ENCODE measurements at regions not wholly inside any gene's neighbourhood (a gene's known extent, or its start where the extent isn't known, plus 50 kb on each side); places are given as distances from the start of the nearest gene placed in this dataset.

DNA sequence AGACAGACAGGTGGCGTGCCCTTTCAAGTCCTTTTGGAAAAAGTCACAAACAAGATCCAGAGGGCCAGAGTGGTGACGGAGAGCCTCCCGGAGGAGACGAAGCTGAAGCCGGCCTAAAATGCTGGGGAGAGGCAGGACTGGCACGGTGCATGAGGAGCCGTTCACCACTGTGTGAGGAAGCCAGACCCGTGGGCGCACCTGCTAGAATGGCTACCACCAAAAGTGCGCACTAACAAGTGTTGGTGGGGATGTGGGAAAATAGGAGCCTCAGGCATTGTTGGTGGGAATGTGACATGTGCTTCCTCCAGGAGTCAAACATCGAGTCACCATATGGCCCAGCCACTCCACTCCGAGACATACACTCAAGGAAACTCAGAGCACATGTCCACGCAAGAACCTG lies 67.4 kb upstream of the HELT start:
- ChIA-PET CTCF (ENCODE audit: low intra/inter-chr PET ratio) (no interaction called here), POLR2A (no interaction called here)
- H3K9ac ChIP-seq (ENCODE audit: insufficient read depth in 1 of 2, low read depth in 2 of 2, low read length in 2 of 2) = no peak overlapping the region
- DNase-seq (ENCODE audit: extremely low read depth in 1 of 4, low spot score in 3 of 4) (no peak), ATAC-seq (no peak), FAIRE-seq (no peak)
- H3K9me3 ChIP-seq (replicated peaks; ENCODE audit: control insufficient read depth, insufficient read depth, low read depth, low read length) = no peaks in the 10 kb centered on the region
- WGBS (ENCODE audit: insufficient coverage, low coverage, missing lambda C conversion rate) = 2% methylated on average over 13 of the region's 13 CpGs
- H3K4me2 ChIP-seq (ENCODE audit: insufficient read depth, low read length) = no peak overlapping the region
- no peaks in the 10 kb centered on the region for H3K79me2 ChIP-seq (ENCODE audit: control insufficient read depth, insufficient read depth, low read length)
- H3K36me3 ChIP-seq (ENCODE audit: control insufficient read depth, insufficient read depth, low read length) = no peaks in the 10 kb centered on the region
- no peaks in the 10 kb centered on the region for H4K20me1 ChIP-seq (replicated peaks; ENCODE audit: control insufficient read depth, insufficient read depth, low read length)
- no peak overlapping the region for H2AFZ ChIP-seq (ENCODE audit: low read depth, low read length)
- no TSS peak for BruUV-seq (replicated peaks)
- no peaks in the 10 kb centered on the region for H3K4me1 ChIP-seq (replicated peaks in 1 of 2; ENCODE audit: control insufficient read depth in 2 of 2, insufficient read depth in 2 of 2, low read length in 2 of 2)
- peaks cover 15 to 58% of the 10 kb centered on the region in 2 experiments for H3K27me3 ChIP-seq (ENCODE audit: control insufficient read depth in 2 of 2, insufficient read depth in 2 of 2, low read length in 2 of 2)
- H3K9me1 ChIP-seq (ENCODE audit: control insufficient read depth, insufficient read depth, low read length) = no peaks in the 10 kb centered on the region
- TF ChIP-seq MCM2 (IDR thresholded peaks at IDR 0.05; ENCODE audit: low read depth) (no peak), KLF13 (tag; IDR thresholded peaks at IDR 0.05; ENCODE audit: borderline replicate concordance, low read depth) (no peak), TRIM28 (IDR thresholded peaks at IDR 0.05) (no peak), CAMTA2 (CRISPR knock-in tag; conservative IDR thresholded peaks at IDR 0.05) (no peak), KDM5B (IDR thresholded peaks at IDR 0.05; ENCODE audit: insufficient replicate concordance, low read depth, low read length) (no peak), ZNF24 (IDR thresholded peaks at IDR 0.05) (no peak), HDAC2 (IDR thresholded peaks at IDR 0.05) (no peak), GABPB2 (CRISPR knock-in tag; conservative IDR thresholded peaks at IDR 0.05) (no peak), MED1 (CRISPR knock-in tag; IDR thresholded peaks at IDR 0.05; ENCODE audit: borderline replicate concordance) (no peak), RBM14 (IDR thresholded peaks at IDR 0.05; ENCODE audit: borderline replicate concordance, insufficient read depth, low read depth, low read length) (no peak), ILF3 (IDR thresholded peaks at IDR 0.05; ENCODE audit: borderline replicate concordance) (no peak), ZNF175 (CRISPR knock-in tag; IDR thresholded peaks at IDR 0.05; ENCODE audit: low read depth) (no peak), PURB (CRISPR knock-in tag; IDR thresholded peaks at IDR 0.05; ENCODE audit: low read depth) (no peak), KLF1 (tag; IDR thresholded peaks at IDR 0.05) (no peak), NFATC3 (IDR thresholded peaks at IDR 0.05) (no peak)
- TF ChIP-seq, protein P1, sequence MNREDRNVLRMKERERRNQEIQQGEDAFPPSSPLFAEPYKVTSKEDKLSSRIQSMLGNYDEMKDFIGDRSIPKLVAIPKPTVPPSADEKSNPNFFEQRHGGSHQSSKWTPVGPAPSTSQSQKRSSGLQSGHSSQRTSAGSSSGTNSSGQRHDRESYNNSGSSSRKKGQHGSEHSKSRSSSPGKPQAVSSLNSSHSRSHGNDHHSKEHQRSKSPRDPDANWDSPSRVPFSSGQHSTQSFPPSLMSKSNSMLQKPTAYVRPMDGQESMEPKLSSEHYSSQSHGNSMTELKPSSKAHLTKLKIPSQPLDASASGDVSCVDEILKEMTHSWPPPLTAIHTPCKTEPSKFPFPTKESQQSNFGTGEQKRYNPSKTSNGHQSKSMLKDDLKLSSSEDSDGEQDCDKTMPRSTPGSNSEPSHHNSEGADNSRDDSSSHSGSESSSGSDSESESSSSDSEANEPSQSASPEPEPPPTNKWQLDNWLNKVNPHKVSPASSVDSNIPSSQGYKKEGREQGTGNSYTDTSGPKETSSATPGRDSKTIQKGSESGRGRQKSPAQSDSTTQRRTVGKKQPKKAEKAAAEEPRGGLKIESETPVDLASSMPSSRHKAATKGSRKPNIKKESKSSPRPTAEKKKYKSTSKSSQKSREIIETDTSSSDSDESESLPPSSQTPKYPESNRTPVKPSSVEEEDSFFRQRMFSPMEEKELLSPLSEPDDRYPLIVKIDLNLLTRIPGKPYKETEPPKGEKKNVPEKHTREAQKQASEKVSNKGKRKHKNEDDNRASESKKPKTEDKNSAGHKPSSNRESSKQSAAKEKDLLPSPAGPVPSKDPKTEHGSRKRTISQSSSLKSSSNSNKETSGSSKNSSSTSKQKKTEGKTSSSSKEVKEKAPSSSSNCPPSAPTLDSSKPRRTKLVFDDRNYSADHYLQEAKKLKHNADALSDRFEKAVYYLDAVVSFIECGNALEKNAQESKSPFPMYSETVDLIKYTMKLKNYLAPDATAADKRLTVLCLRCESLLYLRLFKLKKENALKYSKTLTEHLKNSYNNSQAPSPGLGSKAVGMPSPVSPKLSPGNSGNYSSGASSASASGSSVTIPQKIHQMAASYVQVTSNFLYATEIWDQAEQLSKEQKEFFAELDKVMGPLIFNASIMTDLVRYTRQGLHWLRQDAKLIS (CRISPR knock-in tag; IDR thresholded peaks at IDR 0.05) = no peak
- TF ChIP-seq, protein P2, sequence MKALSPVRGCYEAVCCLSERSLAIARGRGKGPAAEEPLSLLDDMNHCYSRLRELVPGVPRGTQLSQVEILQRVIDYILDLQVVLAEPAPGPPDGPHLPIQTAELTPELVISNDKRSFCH (CRISPR knock-in tag; IDR thresholded peaks at IDR 0.05) = no peak
- TF ChIP-seq, protein P2 (tag; IDR thresholded peaks at IDR 0.05) = no peak
- no peak overlapping the region for H3K4me3 ChIP-seq
- H3K27ac ChIP-seq (ENCODE audit: extremely low read depth, low read depth, low read length) = no peak overlapping the region
- in situ Hi-C loops (cut with MboI) (no loop called here), intact Hi-C loops (cut with micrococcal nuclease) (no loop called here)

All from K562 (cell line).